Retinal pigment epithelial cell (primary cell): ENCODE measurements at regions not wholly inside any gene's neighbourhood (a gene's known extent, or its start where the extent isn't known, plus 50 kb on each side); places are given as distances from the start of the nearest gene placed in this dataset.

ENCODE experiments used
- DNase-seq: peaks from one replicate; pipeline ENCODE4 v3.0.0-alpha.2; 2010; ENCODE audit warnings: low read depth
- H3K4me3 ChIP-seq: 2 replicates; pipeline ENCODE4 v1.5.1; 2011; ENCODE audit warnings: mild to moderate bottlenecking, low read length, control low read depth, moderate library complexity
- CTCF ChIP-seq: conservative IDR thresholded peaks from 2 replicates; pipeline ENCODE4 v1.5.1; 2011; ENCODE audit warnings: low read depth, low read length, control low read depth, inconsistent platforms

GRCh38 chr6:14912706-14913105 lies 333.2 kb upstream of the JARID2 start:
- H3K4me3 ChIP-seq: no peak overlapping the region
- DNase-seq: no peak
- TF ChIP-seq CTCF: no peak

- no peak for DNase-seq
- no peak overlapping the region for H3K4me3 ChIP-seq
- TF ChIP-seq CTCF: no peak
These were observed 331.9 kb upstream of the JARID2 start for GRCh38 chr6:14913931-14914330.

- DNase-seq: no peak
- no peak overlapping the region for H3K4me3 ChIP-seq
- no peak for TF ChIP-seq CTCF
These were observed 329.7 kb upstream of the JARID2 start for GRCh38 chr6:14915888-14916832.

- H3K4me3 ChIP-seq: no peak overlapping the region
- TF ChIP-seq CTCF: no peak
- DNase-seq: no peak
These were observed 328.6 kb upstream of the JARID2 start for GRCh38 chr6:14917109-14917910.

DNA sequence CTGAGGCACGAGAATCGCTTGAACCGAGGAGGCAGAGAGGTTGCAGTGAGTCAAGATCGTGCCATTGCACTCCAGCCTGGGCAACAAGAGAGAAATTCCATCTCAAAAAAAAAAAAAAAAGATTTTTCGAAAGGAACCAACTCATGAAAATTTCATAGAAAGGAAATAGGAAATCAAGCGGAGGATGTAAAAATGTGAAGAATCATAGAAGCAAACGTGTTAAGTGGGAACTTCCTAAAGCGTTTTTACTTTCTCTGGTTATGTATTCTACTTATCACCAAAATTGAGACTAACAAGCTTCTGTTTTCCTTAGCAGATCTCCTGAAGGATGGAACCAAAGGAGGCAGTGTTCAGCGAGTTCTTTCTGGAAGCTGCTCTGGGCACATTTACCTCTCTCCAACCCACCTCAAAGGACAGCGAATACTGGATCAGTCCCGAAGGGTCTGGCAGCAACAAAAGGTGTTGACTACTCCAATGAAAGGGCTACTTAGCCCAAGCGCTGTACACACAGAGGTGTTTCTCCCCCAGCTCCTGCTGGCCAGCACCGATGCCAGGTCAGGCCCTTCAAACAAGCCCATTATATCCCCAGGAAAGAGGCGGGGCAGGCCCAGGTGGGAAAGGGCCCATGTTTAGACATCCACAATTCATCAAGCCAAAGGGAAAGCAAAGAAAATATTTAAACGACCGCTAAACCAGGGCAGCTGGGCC lies 327.5 kb upstream of the JARID2 start:
- H3K4me3 ChIP-seq: no peak overlapping the region
- no peak for TF ChIP-seq CTCF
- no peak for DNase-seq

GRCh38 chr6:14919038-14919670 lies 326.7 kb upstream of the JARID2 start:
- no peak for TF ChIP-seq CTCF
- DNase-seq: no peak

More at GRCh38 chr6:14919038-14919670, 326.7 kb upstream of the JARID2 start:
- H3K4me3 ChIP-seq: no peak overlapping the region
